ENCODE measurements at regions not wholly inside any gene's neighbourhood (a gene's known extent, or its start where the extent isn't known, plus 50 kb on each side); places are given as distances from the start of the nearest gene placed in this dataset.

DNA sequence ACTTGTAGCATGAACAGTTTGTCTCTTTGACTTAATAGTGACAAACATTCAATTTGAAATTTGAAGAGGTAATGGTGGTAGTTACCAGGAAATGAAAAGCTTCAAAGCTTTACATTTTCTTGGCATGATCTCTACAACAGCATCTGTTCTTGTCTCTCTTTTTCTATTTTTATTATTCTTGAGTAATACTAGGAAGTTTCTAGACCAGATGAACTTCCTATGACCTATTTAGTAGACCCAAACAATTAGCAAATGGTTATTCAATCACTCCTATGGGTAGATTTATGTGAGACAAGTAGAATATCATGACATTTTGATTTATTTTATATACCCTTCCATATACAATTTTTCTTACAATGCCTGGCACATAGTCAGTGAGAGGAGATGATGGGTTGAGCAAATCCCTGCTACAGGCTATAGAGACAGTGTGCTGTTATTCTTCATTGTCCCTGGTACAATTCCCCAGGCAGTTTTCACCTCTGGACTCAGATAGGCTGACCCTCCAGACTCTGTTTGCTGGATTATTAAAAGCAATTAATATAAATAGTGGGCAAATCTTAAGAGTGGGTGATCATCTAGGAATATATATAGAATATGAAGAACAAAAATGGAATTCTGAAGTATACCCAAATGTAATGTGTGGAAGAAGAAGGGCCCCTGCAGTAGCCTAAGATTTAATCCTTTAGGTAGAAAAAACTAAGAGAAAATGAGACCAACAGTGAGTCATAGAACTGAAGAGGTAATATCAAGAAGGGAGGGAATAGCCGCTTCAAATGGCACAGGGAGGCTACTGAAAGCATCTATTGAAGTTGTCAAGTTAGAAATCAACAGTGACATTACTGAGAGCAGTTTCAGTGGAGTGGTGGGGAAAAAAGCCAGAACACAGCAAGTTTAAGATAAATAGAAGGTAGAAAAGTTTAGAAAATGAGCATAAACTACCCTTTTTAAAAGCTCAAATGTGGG, 512.0 kb downstream of the FOXG1 start:
- H3K36me3 Mint-ChIP-seq = no peaks in the 10 kb centered on the region
- intact Hi-C loops (cut with micrococcal nuclease) = no loop called here
- no peaks in the 10 kb centered on the region for H3K36me3 ChIP-seq (replicated peaks in 1 of 2; ENCODE audit: control insufficient read depth in 1 of 2, insufficient read depth in 2 of 2, low read length in 2 of 2)
- H3K27me3 Mint-ChIP-seq (ENCODE audit: low read depth in 3 of 3) = no peaks in the 10 kb centered on the region
- H3K9me3 ChIP-seq (replicated peaks in 1 of 2; ENCODE audit: control insufficient read depth in 1 of 2, insufficient read depth in 1 of 2, low read length in 2 of 2) = no peaks in the 10 kb centered on the region
- H3K27ac Mint-ChIP-seq = no peak overlapping the region
- WGBS (ENCODE audit: insufficient coverage) = 71% methylated on average over 1 of the region's 1 CpG
- no peaks in the 10 kb centered on the region for H3K4me1 Mint-ChIP-seq
- no peak for DNase-seq
- no peak overlapping the region for H3K4me3 ChIP-seq (replicated peaks in 1 of 3; ENCODE audit: low read depth in 2 of 3, low read length in 3 of 3)
- H3K4me3 Mint-ChIP-seq = no peak overlapping the region
- H2AFZ ChIP-seq (ENCODE audit: insufficient read depth, low read depth, low read length, poor library complexity, severe bottlenecking) = no peak overlapping the region
- no peaks in the 10 kb centered on the region for H4K20me1 ChIP-seq (ENCODE audit: insufficient read depth, low read length)
- no peaks in the 10 kb centered on the region for H3K79me2 ChIP-seq (ENCODE audit: insufficient read depth, low read length)
- H3K27ac ChIP-seq (ENCODE audit: low read depth in 1 of 2, low read length in 2 of 2) = no peak overlapping the region
- no peak overlapping the region for H3K9ac ChIP-seq (ENCODE audit: insufficient read depth, low read length, poor library complexity, severe bottlenecking)
- H3K9me3 Mint-ChIP-seq = no peaks in the 10 kb centered on the region
- TF ChIP-seq, protein P1, sequence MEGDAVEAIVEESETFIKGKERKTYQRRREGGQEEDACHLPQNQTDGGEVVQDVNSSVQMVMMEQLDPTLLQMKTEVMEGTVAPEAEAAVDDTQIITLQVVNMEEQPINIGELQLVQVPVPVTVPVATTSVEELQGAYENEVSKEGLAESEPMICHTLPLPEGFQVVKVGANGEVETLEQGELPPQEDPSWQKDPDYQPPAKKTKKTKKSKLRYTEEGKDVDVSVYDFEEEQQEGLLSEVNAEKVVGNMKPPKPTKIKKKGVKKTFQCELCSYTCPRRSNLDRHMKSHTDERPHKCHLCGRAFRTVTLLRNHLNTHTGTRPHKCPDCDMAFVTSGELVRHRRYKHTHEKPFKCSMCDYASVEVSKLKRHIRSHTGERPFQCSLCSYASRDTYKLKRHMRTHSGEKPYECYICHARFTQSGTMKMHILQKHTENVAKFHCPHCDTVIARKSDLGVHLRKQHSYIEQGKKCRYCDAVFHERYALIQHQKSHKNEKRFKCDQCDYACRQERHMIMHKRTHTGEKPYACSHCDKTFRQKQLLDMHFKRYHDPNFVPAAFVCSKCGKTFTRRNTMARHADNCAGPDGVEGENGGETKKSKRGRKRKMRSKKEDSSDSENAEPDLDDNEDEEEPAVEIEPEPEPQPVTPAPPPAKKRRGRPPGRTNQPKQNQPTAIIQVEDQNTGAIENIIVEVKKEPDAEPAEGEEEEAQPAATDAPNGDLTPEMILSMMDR (IDR thresholded peaks at IDR 0.05) = no peak
- no peaks in the 10 kb centered on the region for H3K27me3 ChIP-seq (ENCODE audit: control insufficient read depth in 2 of 2, insufficient read depth in 2 of 2, low read length in 2 of 2)
- no peak overlapping the region for H3K4me2 ChIP-seq (replicated peaks; ENCODE audit: extremely low read depth, low read length, poor library complexity, severe bottlenecking)
- no peaks in the 10 kb centered on the region for H3K4me1 ChIP-seq (ENCODE audit: control insufficient read depth in 1 of 2, insufficient read depth in 2 of 2, low read length in 2 of 2)

DNA sequence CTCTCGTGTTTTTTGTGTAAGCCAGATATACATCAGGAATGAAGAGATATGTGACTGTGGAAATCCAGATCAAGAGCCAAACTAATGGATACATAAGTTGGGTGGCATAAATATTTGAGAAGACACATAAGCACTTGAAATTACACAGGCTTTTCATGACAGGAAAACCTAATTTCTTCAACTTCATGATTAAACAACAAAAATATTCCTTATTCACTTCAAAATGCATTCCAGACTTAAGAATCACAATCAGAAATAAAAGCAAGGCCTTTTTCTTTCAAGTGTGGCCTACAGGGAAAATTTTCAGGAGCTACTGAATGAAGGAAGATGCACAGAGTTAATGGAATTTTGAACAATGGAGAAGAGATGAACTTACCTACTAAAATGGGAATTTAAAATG, 515.6 kb downstream of the FOXG1 start:
- Mint-ChIP-seq H3K36me3 (no peaks in the 10 kb centered on the region), H3K4me3 (no peak overlapping the region), H3K27ac (no peak overlapping the region), H3K27me3 (ENCODE audit: low read depth in 3 of 3) (no peaks in the 10 kb centered on the region), H3K4me1 (no peaks in the 10 kb centered on the region), H3K9me3 (peaks cover 0 to 7% (median 2%) of the 10 kb centered on the region in 7 donors)
- H3K36me3 ChIP-seq (replicated peaks in 1 of 2; ENCODE audit: control insufficient read depth in 1 of 2, insufficient read depth in 2 of 2, low read length in 2 of 2) = no peaks in the 10 kb centered on the region
- no peak overlapping the region for H2AFZ ChIP-seq (ENCODE audit: insufficient read depth, low read depth, low read length, poor library complexity, severe bottlenecking)
- DNase-seq = no peak
- no CpG with 5 or more reads among the region's 1 CpG for WGBS (ENCODE audit: insufficient coverage)
- intact Hi-C loops (cut with micrococcal nuclease) = no loop called here
- no peak overlapping the region for H3K4me3 ChIP-seq (replicated peaks in 1 of 3; ENCODE audit: low read depth in 2 of 3, low read length in 3 of 3)
- H3K79me2 ChIP-seq (ENCODE audit: insufficient read depth, low read length) = no peaks in the 10 kb centered on the region
- no peak overlapping the region for H3K9ac ChIP-seq (ENCODE audit: insufficient read depth, low read length, poor library complexity, severe bottlenecking)
- TF ChIP-seq, protein P1 (IDR thresholded peaks at IDR 0.05) = no peak
- H3K4me1 ChIP-seq (ENCODE audit: control insufficient read depth in 1 of 2, insufficient read depth in 2 of 2, low read length in 2 of 2) = no peaks in the 10 kb centered on the region
- no peaks in the 10 kb centered on the region for H3K27me3 ChIP-seq (ENCODE audit: control insufficient read depth in 2 of 2, insufficient read depth in 2 of 2, low read length in 2 of 2)
- H3K27ac ChIP-seq (ENCODE audit: low read depth in 1 of 2, low read length in 2 of 2) = no peak overlapping the region
- H3K9me3 ChIP-seq (replicated peaks in 1 of 2; ENCODE audit: control insufficient read depth in 1 of 2, insufficient read depth in 1 of 2, low read length in 2 of 2) = no peaks in the 10 kb centered on the region
- H4K20me1 ChIP-seq (ENCODE audit: insufficient read depth, low read length) = no peaks in the 10 kb centered on the region
- H3K4me2 ChIP-seq (replicated peaks; ENCODE audit: extremely low read depth, low read length, poor library complexity, severe bottlenecking) = no peak overlapping the region
